ENCODE measurements at regions not wholly inside any gene's neighbourhood (a gene's known extent, or its start where the extent isn't known, plus 50 kb on each side); places are given as distances from the start of the nearest gene placed in this dataset.

DNA sequence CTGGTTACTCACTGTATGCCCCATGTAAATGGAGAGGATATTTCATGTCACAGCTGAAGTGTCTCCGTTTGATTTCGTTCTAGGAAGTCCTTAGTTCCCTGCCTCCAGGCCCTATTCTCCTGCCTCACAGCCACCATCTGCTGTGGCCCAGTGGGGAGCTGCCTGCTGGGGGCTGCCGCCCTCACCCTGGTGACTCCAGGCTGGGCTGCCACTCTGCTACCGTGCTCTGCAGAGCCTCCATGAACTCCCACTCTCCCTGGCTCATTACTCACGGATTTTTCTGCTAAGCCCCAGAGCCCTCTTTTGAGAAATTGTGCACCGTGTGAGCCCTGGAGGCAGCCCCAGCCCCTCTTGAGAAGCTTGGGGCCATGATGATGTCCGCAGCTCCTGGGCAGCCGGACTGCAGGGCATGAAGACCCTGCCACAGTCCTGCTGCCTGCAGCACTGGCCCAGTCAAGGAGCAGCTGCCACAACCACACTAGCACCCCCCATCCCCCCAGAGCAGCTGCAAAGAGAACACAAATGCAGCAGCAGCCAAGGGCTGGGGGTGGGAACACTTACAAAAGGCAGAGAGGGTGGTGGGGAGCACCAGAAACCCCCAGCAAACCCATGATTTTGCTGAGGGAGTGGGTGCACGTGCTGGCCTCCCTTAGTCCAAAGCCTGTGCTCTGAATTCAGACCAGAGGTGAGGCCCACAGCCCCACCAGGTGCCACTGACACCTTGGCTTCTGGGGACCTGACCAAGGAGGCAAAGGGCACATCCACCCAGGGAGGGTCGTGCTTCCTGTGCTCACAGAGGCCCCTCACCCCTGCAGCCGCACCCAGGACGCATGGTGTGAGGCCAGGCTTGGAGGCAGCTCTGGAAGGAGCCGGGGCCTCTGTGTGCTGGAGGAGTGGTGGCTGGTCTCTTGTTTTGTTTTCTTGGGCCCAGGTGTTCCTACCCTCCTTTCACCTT, 270.2 kb upstream of the RAB6C start:
- no peak for ATAC-seq (ENCODE audit: poor library complexity)

GRCh38 chr2:129709956-129710598, 269.4 kb upstream of the RAB6C start:
- no peak for DNase-seq
- intact Hi-C loops (cut with DNase I): no loop called here
- no peak for ATAC-seq (ENCODE audit: poor library complexity)

More for the DNA sequence above, 270.2 kb upstream of the RAB6C start:
- no peak for DNase-seq
- intact Hi-C loops (cut with DNase I): no loop called here

GRCh38 chr2:129710670-129711495, 268.6 kb upstream of the RAB6C start:
- ATAC-seq (ENCODE audit: poor library complexity) (no peak), DNase-seq (no peak)
- intact Hi-C loops (cut with DNase I): no loop called here

DNA sequence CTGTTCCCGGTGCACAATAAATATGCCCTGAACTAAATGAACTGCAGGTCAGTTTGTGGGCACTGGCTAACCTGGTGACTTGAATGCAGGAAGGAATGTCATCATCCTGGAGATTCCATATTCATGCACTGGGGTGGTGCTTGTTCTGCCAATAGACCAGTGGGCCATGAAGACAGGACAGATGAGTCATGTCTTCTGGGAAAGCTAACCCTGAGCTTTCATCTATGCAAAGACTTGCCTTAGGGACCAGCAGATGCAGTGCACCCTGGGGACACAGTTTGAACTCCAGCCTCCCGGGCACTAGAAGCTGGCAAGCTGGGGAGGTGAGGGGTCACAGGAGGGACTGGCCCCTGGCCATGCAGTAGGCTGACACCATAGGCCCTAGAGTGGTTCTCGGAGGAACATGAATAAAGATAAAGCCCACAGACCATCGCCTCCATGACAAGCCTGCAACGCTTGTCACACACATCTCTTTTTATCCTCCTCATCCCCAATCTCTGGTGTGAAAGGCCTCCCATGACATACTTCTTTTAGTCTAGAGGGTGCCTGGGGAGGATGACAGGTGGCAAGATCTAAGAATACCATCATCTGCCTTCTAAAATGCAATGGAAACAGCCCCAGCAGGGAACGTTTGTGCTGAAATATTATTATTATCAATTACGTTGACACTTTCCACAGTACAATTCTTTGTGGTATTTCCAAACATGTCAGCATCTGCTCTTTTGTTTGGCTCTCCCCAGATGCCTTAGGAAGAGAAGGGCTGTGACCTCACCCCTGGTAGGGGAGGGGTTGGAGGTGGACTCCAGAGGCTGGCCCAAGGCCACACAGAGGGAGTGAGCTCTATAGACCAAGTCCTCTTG, 267.4 kb upstream of the RAB6C start:
- ATAC-seq (ENCODE audit: poor library complexity) (no peak), DNase-seq (no peak)
- intact Hi-C loops (cut with DNase I): no loop called here

GRCh38 chr2:129712676-129712985, 266.8 kb upstream of the RAB6C start:
- ATAC-seq (ENCODE audit: poor library complexity): no peak
- intact Hi-C loops (cut with DNase I): no loop called here
- DNase-seq: no peak

- ATAC-seq (ENCODE audit: poor library complexity) (no peak), DNase-seq (no peak)
- intact Hi-C loops (cut with DNase I): no loop called here
Observed at GRCh38 chr2:129713337-129713736, 266.1 kb upstream of the RAB6C start.

- intact Hi-C loops (cut with DNase I): no loop called here
- DNase-seq (no peak), ATAC-seq (ENCODE audit: poor library complexity) (no peak)
Observed at GRCh38 chr2:129716781-129717559, 262.5 kb upstream of the RAB6C start.

GRCh38 chr2:129717560-129718130, 261.8 kb upstream of the RAB6C start:
- intact Hi-C loops (cut with DNase I): no loop called here
- no peak for DNase-seq
- no peak for ATAC-seq (ENCODE audit: poor library complexity)

DNA sequence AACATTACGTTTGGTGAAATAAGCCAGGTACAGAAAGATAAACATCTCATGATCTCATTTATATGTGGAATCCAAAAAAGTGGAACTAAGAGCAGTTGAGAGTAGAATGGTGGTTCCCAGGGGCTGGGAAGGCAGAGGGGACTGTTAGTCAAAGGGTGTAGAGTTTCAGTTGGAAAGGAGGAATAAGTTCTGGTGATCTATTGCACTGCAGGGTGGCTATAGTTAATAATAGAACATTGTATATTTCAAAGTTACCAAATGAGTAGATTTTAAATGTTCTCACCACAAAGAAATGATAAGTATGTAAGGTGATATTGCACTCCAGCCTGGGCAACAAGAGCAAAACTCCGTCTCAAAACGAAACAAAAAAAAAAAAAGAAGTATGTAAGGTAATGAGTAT, 260.1 kb upstream of the RAB6C start:
- ATAC-seq (ENCODE audit: poor library complexity) (no peak), DNase-seq (no peak)
- intact Hi-C loops (cut with DNase I): no loop called here

- intact Hi-C loops (cut with DNase I): no loop called here
- DNase-seq (no peak), ATAC-seq (ENCODE audit: poor library complexity) (no peak)
Observed at GRCh38 chr2:129720360-129720759, 259.1 kb upstream of the RAB6C start.

DNA sequence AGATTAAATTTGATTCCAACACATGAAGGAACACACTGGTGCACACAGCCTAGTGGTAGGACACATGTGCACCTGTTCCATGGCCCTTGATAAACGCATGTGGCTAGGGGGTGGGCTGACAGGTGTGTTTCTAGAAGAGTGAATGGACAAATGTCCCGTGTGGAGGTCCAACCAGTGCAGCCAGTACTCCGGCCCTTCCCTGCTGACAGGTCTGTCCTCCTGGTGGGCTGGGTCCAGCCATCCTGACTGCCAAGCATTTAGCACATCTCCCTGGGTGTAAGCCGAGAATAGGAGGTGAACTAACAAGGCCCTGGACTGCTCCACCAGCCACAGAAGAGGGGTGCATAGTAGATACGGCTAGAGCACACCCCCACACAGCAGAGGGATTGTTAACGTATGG, 258.7 kb upstream of the RAB6C start:
- ATAC-seq (ENCODE audit: poor library complexity): no peak
- intact Hi-C loops (cut with DNase I): no loop called here
- no peak for DNase-seq

DNA sequence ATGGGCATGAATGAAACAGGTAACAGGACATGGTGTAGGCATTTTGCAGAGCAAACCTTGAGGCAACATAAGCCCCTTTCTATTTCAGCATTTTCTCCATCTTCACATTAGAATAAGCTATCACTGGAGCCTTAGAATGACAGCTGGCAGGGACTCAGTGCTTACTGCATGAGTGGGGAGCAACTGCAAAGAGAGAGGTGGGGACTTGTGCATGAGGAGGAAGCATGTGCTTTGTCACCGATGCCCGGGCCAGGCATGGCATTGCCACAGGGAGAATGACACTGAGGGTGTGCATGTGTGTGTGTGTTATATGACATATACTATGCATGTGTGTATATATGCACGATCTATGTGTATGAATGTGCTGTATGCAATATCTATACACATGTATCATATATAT, 258.2 kb upstream of the RAB6C start:
- intact Hi-C loops (cut with DNase I): no loop called here
- ATAC-seq (ENCODE audit: poor library complexity): no peak
- no peak for DNase-seq

GRCh38 chr2:129721846-129722245, 257.6 kb upstream of the RAB6C start:
- intact Hi-C loops (cut with DNase I): no loop called here
- DNase-seq (no peak), ATAC-seq (ENCODE audit: poor library complexity) (no peak)

DNA sequence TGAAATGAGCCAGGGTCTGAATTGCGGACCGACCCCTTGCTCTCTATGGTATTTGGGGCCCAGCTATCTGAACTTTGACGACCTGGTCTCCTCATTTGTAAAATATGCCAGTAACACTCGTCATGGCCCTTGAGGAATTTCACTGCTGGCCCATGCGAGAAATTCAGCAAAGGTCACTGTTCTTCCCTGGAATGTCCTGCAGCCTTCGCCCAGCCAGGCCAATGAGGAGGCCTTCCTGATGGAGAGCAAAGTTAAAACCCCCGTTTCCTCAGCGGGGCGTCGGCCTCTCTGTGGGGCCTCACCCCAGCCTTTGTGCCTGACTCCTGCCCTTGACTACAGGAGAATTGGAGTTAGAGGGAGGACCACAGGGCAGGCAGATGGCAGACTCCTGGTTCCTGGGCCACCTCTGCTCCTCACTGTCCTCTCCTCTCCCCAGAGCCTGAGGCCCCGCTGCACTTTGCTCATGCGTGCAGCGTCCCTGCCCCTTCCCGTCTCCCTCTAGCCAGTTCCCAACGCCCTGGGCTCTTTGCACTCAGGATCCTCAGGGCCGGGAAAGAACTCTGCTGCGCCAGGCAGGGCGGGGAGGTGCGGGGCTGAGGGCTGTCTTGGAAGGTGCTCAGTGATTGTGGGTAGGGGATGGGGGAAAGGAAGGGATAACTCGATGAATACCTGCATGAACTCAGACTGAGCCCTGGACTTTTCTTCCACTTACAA, 257.0 kb upstream of the RAB6C start:
- no peak for DNase-seq
- intact Hi-C loops (cut with DNase I): no loop called here
- no peak for ATAC-seq (ENCODE audit: poor library complexity)

DNA sequence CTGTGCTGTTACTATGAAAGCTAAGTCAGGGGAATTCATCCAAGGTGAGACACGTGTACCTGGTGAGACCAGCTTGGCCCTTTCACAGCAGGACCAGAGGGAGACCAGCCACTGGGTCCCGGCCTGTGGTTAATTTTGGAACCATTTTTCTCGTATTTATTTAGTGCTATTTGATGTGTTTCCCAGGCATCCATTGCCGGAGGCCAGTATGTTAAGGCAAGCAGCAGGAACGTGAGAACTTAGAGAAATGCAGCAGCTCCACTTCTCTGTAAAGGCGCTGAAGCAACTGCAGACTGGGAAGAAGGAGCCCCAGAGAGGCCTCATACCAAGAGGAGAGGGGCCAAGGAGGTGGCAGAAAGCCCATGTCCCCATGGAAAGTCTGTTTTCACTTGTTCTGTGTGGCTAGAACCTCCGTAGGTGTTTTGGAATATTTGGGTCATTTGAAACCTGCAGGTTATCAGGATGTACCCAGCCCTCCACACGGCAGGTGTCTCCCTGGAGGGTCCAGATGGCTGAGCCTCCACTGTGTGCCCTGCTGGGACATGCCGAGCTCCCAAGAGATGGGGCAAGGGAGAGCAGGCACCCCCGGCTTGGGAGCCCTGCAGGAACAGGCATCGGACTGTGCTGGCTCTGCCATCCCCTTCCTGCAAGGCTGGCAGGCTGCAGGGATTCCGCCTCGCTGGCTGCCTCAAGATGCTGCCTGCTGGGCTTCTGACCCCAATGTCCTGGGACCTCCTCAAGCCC, 256.0 kb upstream of the RAB6C start:
- intact Hi-C loops (cut with DNase I): no loop called here
- ATAC-seq (ENCODE audit: poor library complexity) (no peak), DNase-seq (no peak)

GRCh38 chr2:129724021-129724757, 255.3 kb upstream of the RAB6C start:
- no peak for ATAC-seq (ENCODE audit: poor library complexity)

More at GRCh38 chr2:129724021-129724757, 255.3 kb upstream of the RAB6C start:
- intact Hi-C loops (cut with DNase I): no loop called here
- DNase-seq: no peak
